Daoy (cell line): ENCODE measurements at regions not wholly inside any gene's neighbourhood (a gene's known extent, or its start where the extent isn't known, plus 50 kb on each side); places are given as distances from the start of the nearest gene placed in this dataset.

Experiments
- DNase-seq: peaks from one replicate; pipeline ENCODE4 v3.0.0-alpha.2; 2015; ENCODE audit warnings: low read depth

DNA sequence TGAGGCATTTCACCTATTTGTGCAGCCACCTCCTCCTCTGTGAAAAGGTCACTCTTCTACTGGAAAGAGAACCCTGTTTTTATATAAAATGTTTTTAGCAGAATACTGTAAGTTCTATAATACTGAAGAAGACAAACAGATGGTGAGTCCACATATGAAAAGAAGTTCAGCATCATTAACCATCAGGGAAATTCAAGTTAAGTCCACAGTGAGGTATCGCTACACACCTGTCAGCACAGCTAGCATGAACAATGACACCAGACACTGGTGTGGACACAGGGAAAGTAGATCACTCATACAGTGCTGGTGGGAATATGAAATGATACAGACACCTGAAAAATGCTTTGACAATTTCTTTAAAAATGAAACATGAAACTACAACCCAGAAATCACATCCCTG, 133.0 kb downstream of the MAD2L1 start:
- DNase-seq: no peak

DNA sequence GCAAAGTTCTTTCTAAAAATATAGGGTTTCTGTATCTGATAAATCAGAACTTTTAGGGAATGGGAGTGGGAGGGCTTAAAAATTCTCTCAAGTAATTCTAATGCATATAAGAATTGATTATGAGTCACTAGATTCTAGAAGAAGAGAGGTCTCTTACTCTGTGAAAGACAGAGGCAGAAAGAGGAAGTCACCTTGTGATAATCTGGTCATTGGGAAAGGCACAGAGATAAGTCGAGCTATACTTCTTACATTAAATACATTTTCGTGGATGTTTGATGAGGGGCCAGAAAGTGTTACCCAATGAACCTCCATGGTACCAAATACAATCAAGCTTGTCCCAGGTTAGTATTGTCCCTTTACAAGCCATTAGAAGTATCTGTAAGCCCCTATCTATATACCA, 134.4 kb downstream of the MAD2L1 start:
- DNase-seq: no peak

DNA sequence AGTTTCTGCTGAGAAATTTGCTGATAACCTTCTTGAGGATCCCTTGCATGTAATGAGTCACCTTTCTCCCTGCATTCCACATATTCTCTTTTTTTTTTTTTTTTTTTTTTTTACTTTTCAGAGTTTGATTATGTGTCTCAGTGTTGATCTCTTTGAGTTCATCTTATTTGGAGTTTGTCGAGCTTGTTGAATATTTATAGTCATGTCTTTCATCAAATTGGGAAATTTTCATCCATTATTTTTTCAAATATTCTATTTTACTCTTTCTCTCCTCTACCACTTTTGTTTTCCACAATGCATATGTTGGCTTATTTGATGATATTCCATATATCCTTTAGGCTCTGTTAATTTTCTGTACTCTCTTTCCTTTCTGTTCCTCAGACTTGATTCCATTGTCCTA, 136.1 kb downstream of the MAD2L1 start:
- DNase-seq: no peak

DNA sequence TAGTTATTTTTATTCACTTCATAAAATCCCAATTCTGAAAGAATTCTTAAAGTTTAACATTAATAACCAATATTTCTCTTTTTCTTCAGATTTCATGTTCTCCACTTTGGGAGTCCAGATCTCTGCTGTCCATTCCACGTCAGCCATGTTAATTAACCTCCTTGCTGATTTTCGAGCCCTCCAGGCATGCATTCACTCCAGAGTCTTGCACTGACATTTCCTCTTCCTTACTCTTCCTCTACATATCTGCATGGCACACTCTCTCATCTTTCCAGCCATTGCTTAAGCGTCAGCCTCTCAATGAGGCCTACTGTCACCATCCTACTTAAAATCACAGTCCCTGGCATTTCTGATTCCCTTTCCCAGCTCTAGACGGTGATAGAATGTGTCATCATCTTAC, 144.8 kb downstream of the MAD2L1 start:
- no peak for DNase-seq

DNA sequence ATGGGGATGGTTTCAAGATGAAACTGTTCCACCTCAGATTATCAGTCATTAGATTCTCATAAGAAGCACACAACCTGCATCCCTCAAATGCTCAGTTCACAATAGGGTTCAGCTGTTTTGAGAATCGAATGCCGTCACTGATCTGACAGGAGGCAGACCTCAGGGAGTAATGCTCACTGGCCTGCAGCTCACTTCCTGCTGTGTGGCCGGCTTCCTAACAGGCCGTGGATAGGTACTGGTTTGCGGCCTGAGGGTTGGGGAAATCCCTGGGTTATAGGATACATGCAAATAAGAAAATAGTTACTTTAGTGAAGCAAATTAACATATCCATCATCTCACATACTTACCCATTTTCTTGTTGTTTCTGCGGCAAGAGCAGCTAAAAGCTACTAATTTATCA, 160.4 kb downstream of the MAD2L1 start:
- peak; percentile 0 for DNase-seq

DNA sequence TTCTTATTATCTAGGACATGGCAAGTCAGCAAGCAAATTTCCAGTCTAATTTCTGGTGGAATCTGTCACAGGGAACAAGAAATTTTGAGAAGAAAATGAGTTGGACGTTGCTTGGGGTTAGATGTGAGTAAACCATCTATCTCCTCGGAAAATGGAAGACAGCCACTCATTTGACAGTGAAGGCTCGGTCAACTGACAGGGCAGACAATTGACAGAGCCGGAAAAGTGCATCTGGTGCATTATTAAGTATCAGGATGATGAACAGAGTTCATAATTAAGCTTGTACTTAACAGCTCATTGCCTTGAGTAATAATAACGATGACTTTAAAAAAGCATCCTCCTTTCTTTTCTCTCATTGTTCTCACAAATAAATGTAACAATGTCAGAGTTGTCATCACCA, 168.4 kb downstream of the MAD2L1 start:
- no peak for DNase-seq

DNA sequence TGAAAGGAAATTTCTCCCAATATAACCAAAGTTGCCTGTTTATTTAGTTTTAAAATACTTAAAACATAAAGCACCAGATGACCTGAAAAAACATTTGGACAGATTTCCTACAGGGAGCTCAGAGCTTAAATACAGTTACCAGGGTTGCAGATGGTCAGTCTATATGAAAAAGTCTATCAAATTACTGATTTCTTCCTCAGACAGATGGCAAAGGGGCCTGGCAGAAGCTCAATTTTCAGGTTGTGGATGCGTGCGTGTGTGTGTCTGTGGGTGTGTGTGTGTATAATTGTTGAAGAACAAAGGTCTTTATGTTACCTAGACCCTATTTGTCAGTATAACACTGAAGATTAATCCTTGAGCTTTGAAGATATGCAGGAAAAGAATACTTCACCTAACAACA, 169.4 kb downstream of the MAD2L1 start:
- DNase-seq: no peak

DNA sequence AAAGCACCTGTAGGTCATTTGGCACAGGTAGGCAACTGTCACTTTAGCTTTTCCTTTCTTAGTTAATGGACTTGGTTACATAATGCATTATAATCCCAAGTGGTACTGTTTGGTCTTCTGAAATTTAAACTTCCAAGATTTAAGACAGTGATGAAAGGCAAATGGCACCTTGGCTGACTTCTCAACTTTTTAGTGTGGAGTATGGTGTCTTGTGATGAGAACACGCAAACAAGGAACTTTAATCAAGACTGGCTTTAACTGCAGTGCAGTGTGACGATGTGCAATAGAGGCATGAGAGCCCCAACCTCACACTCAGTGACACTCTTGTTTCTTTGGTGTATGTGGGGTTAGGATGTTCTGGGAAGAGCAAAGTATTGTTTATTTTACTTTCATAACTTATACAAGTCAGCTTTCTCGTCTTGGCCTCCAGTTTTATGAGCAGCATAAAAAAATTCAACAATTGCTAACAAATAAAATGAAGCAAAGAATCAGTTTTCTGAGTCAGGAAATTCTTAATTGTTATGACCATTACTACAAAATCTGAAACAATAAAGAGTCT, 171.9 kb downstream of the MAD2L1 start:
- no peak for DNase-seq

DNA sequence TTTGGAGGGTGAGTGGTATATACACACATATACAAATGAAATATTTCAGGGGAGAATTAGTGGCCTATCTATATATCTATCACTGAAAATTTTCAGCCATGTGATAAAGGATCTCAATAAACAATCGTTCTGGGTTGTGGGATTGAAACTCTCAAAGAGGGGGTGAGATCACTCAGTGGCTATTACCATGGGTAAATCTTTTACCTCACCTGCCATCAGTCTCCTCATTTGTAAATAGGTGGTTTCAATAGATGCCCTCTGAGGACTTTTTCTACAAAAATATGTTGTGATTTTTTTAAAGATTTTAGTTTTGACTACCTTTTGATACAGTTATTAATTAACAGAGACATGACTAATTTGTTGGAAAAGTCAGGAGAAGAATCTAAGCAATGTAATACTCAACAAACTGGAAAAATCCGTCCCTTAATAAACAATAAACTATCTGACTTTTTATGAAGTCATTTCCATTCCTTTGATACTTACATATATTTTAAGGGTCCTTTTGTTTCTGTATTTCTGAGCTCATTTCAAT, 192.8 kb downstream of the MAD2L1 start:
- no peak for DNase-seq

DNA sequence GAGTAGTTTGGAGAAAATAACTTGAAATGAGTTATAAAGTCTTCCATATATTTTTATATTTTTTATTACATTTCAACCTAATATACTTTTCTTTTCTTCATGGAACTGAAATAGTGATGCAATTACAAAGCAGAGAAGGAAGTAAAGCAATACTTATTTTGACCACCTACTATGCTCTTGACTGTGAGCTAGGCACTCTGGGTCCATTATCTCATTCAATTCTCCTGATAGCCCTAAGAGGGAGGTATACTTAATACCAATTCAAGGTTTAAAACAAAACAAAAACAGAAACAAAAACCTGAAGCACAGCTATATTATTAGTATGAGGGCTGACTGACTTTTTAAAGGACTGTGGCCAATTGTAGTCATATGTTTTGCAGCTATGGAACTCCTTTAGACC, 193.5 kb downstream of the MAD2L1 start:
- DNase-seq: no peak

DNA sequence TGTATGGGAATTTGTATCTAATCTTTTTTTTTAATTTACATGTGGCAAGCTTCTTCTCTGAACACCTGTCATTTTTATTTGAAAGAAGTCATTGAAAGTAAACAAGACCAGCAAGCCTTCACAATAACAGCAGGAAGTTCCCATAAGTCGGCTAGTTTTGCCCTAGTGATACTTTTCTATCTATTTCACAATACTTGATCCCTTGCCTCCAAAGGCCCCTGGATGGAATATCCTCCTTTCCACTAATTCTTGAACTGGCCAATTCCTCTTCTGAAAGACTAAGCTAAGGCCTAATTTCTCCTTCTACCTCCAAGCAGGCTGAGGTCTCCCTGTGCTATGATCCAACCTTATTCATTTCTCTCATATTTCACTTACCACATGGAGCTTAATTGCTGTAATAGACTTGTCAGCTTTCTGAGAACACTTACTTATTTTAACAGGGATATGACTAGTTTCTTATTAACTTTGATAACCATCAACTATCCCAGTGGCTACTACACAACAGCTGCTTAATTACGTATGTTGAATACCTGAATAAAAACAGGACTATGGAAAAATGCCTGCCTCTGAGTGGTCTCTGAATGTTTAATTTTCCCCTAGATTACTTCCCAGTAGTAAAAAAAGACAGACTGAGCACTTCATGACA, 194.2 kb downstream of the MAD2L1 start:
- no peak for DNase-seq

DNA sequence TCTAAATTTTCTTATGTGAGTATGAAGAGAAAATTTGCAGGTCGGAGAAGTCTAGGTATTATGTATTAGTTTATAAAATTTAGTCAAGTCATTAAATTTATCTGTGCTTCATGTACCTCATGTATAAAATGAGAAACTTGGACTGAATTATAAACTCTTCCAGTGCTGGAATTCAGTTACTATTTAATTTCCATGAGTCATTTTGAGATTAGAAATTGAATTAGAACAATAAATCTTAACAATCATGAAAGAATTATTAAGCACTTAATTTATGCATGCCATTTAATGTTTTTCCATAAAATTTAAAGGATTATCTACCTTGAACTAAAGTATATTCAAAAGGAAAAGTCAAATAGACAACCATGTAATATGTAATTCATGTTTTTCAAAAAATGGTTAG, 195.8 kb downstream of the MAD2L1 start:
- no peak for DNase-seq

DNA sequence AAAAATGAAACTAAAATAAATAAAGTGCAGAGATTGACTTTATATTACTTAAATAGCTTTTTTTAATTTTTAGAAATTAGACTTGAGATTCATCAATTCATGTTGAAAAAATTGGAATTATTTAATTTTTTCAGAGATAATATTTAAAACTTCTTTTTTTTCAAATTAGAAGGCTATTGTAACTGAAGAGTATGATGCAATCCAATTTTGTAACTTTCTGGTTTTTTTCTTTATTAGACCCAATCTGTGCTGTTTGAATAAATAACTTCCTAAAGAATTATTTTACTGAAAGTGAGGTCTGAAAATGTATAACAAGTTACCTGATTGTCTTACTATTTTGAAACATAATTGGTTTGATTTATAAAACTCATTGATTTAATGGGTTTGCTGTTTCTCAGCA, 200.9 kb downstream of the MAD2L1 start:
- no peak for DNase-seq

DNA sequence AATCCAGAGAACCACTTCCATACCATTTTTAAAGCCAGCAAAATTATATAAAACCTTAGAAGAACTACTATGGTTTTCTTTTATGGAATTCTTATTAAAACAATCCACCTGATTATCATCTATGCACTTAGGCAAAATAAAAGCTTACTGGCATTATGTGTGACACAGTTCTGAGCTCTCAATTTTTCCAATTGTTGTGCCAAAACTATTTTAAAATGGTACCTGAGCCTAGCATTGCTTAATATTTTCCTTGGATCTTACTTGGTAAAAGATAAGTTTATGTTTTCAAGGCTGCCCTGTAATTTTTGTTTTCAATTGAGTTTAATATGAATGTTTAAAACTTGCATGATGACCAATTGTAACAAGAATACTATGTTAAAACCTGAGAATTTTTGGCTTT, 201.3 kb downstream of the MAD2L1 start:
- DNase-seq: no peak

DNA sequence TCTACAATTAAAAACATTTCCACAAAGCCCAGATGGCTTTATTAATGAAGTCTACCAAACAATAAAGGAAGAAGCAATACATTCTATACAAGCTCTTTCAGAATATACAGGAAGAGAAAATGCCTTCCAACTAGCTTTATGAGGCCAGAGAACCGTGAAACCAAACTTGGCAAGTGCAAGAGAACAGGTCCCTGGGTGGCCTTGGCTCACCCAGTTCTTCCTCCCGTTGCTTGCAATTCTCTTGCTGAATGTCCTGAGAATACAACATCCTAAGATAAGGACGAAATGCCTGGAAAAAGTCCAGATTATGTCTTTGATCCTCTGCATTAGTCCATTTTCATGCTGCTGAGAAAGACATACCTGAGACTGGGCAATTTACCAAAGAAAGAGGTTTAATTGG, 204.9 kb downstream of the MAD2L1 start:
- no peak for DNase-seq

DNA sequence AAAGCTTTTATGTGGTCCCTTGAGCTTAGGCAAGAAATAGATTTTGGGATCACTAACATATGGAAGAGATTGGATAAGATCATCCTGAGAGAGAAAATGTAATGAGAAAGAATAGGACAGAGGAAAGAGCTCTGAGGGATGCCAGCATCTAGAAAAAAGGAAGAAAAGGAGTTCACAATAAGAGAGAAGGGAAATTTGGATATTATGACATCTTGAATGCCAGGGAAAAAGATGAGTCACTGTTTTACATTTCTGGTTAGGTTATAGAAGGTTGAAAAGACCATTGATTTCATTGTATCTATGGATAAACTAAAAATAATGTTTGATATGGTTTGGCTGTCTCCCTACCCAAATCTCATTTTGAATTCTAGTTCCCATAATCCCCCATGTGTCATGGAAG, 208.5 kb downstream of the MAD2L1 start:
- DNase-seq: no peak

DNA sequence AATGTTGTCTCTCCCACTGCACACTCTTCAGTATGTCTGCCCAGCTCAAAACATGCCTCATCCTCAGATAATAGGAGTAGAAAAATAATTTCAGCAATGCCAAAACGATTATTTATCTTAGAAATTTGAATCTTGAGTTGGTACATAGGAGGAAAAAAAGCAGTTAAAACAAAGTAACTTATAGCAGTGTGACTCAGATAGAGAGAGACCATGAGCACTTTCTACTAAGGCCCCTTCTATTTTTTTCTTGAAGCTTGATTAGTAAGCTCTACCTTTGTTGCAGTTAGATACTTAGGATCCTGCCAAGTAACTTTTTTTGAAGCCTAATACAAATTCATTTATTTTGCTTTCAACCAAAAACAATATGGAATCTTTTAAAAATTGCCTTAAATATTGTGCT, 212.3 kb downstream of the MAD2L1 start:
- no peak for DNase-seq

DNA sequence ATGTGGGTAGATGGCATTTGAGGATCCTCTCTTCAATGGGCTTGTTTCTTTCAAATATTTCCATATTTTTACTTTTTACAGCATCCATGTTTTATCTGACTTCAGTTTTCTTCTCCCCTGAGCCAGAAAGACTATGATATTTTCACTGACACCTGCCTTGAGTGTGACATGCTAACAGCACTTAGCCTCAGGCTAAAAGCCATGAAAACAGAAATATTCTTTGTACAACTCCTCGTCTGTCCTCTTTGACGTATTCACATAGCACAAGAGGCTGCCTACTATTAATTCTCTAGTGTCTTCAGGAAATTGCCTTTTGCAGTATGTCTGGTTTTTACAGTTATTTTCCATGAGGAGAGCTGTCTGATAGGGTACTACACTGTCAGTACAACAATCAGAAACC, 215.0 kb downstream of the MAD2L1 start:
- DNase-seq: no peak

DNA sequence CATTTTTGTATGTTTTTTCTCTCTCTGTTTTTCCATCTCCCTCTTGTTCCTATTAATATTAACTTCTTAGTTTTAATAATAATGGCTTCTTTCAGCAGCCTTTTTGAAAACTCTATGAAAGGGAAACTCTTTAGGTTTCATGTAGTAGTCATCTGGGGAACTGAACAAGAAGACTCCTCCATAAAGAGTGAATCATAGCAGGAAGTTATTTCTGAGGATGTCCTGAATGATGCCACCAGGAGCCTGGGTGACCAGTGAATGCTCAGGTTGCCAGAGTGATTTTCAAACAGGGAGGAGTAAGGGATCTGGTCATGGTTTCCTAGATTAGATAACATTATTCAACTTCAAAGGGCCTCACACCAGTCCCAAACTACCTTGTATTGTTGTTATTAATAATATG, 212.8 kb upstream of the PDE5A start:
- peak; percentile 1 for DNase-seq

DNA sequence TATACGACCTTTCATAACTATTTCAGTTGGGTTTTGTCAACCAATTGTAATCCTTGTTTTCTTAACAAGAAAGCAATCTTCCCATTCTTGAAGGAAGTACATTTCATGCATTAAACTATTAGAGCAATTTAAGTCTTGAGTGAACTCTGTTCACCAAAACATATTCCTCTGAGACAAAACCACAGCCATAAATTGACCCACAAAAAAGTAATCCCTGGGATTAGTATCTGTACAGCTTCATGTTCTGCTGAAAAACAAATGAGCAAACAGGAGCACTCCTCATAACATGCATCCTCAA, 207.0 kb upstream of the PDE5A start:
- DNase-seq: no peak

DNA sequence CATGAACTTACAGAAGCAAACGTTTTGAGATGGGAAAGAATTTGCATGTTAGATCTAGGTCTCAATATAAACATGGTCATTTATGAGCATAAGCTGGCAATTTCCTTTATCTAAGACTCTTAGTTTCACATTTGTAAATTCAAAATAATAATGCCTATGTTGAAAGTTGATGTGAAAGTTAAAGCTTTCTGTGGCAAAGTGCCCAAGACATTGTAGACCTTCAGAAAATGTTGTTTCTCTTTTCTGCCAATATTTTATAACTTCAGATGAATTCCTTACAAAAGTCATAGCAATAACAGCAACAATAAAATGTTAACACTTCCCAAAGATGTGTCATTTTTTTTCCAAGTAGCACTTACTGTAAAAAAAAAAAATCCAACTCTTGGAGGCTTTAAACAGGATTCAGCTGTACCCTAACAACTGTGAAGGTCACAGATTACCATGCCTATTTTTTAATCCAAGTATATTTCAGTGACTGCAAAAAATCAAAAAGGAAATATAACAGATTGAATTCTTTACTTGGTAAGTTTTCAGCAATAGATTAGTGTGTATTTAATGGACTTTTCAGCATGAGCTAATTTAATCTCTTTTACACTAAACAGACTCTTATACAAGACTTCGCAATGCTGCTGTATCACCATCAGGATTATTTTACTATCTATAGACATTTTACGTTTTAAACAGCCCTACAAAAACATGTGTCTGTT, 206.5 kb upstream of the PDE5A start:
- no peak for DNase-seq

DNA sequence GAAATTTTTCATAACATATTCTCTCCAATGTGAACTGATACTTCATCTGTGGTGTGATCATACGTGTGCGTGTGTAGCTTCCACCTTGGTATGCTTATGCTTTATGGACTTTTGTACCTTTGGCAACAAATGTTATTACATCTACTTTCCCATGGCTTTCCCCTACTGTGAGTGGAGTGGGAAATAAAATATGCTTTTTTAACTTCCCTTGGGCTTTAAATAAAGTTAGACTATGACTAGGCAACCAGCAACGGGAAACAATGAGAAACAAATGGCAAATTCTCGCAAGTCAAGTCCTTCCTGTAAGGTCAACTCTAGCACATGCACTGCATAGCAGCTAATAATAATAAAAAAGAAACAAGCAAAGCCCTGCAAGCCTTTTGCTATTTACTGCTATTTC, 205.0 kb upstream of the PDE5A start:
- no peak for DNase-seq

DNA sequence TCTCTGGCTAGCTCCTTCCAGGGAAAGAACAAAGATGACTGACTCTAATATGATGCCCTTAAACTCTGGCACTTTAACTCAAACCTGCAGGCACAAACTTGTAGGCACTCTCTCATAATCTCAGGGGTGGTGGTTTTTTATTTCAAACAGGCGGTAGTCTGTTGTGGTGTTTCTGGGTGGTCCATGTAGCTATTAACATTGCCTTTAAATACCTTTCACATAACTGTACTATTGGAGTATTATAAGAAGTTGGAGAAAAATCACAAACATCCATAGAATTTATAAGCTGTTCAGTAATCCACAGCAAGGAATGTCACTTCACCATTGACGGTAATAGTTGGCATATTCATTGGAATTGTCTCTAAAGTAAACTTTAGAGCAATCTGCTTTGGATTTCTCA, 204.2 kb upstream of the PDE5A start:
- no peak for DNase-seq

DNA sequence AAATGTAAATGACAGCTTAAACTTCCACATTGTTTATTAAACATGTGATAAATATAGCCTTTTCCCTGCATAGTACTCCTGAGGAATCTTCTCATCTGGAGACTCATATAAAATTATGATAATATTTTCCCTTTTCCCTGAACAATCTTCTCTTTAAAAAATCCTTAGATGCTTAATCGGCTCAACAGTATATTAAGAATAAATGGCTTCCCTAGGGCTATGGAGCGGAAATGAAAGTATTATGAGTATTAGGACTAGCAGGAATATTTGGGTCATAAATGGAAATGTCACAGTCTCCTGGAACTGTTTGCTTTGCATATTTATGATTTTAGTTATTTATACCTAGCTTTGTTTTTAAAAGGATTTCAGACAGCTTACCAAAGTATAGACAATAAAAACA, 200.7 kb upstream of the PDE5A start:
- no peak for DNase-seq
